Right renal cortex interstitium (tissue), 3 donors: ENCODE measurements at regions not wholly inside any gene's neighbourhood (a gene's known extent, or its start where the extent isn't known, plus 50 kb on each side); places are given as distances from the start of the nearest gene placed in this dataset.
A peak's percentile ranks its signal among the peaks of the same experiment; 100 is the strongest.

Experiments used
- DNase-seq, 3 donors: peaks; one replicate each; pipeline ENCODE4 v3.0.0-alpha.2; 2013; ENCODE audit warnings: low read depth in 3 of 3, low spot score in 2 of 3

GRCh38 chr10:29858702-29859267 is 200.6 kb downstream of the JCAD start:
- no peak for DNase-seq

GRCh38 chr10:29857843-29858701 is 201.3 kb downstream of the JCAD start:
- peak in 1 of 3 donors; percentile 35 for DNase-seq

GRCh38 chr10:29856295-29856694 is 203.1 kb downstream of the JCAD start:
- no peak for DNase-seq

GRCh38 chr10:29853913-29854312 is 205.5 kb downstream of the JCAD start:
- no peak for DNase-seq

- DNase-seq, result no peak
These were observed 208.1 kb downstream of the JCAD start for GRCh38 chr10:29851241-29851640.

GRCh38 chr10:29850371-29850770 is 209.0 kb downstream of the JCAD start:
- no peak for DNase-seq

GRCh38 chr10:29849886-29850285 is 209.5 kb downstream of the JCAD start:
- DNase-seq, result no peak

GRCh38 chr10:29849126-29849833 is 210.1 kb downstream of the JCAD start:
- no peak for DNase-seq

GRCh38 chr10:29846881-29847280 is 212.1 kb upstream of the SVIL start:
- no peak for DNase-seq

GRCh38 chr10:29845166-29845565 is 210.4 kb upstream of the SVIL start:
- no peak for DNase-seq

GRCh38 chr10:29843143-29843542 is 208.4 kb upstream of the SVIL start:
- no peak for DNase-seq

- DNase-seq, result no peak
These were observed 207.2 kb upstream of the SVIL start for GRCh38 chr10:29841724-29842649.

GRCh38 chr10:29840516-29841276 is 205.9 kb upstream of the SVIL start:
- DNase-seq, result no peak

- no peak for DNase-seq
These were observed 205.2 kb upstream of the SVIL start for GRCh38 chr10:29839826-29840515.

- DNase-seq, result no peak
These were observed 203.8 kb upstream of the SVIL start for GRCh38 chr10:29838539-29838938.

- no peak for DNase-seq
These were observed 202.8 kb upstream of the SVIL start for GRCh38 chr10:29837586-29837985.

GRCh38 chr10:29836396-29836795 is 201.6 kb upstream of the SVIL start:
- DNase-seq, result no peak

- no peak for DNase-seq
These were observed 200.3 kb upstream of the SVIL start for GRCh38 chr10:29835055-29835454.
